GM12865 (cell line): ENCODE measurements at regions not wholly inside any gene's neighbourhood (a gene's known extent, or its start where the extent isn't known, plus 50 kb on each side); places are given as distances from the start of the nearest gene placed in this dataset.

ENCODE experiments used
- DNase-seq: peaks from one replicate; pipeline ENCODE4 v3.0.0; 2010; ENCODE audit warnings: low read depth
- H3K4me3 ChIP-seq: 2 replicates; pipeline ENCODE4 v1.5.1; 2011; ENCODE audit warnings: mild to moderate bottlenecking, low read depth, low read length, control low read depth
- CTCF ChIP-seq: IDR thresholded peaks from 2 replicates; pipeline ENCODE4 v1.5.1; 2011; ENCODE audit warnings: low read length, control low read depth, low read depth, inconsistent platforms; ENCODE audit not compliant: insufficient read depth; ENCODE audit errors: missing control alignments

GRCh38 chr4:13168326-13168725 is 315.8 kb downstream of the RAB28 start:
- TF ChIP-seq CTCF = no peak
- DNase-seq = no peak
- H3K4me3 ChIP-seq = no peak overlapping the region

GRCh38 chr4:13166214-13166613 is 317.9 kb downstream of the RAB28 start:
- TF ChIP-seq CTCF = no peak
- H3K4me3 ChIP-seq = no peak overlapping the region
- no peak for DNase-seq

GRCh38 chr4:13164783-13165331 is 319.3 kb downstream of the RAB28 start:
- TF ChIP-seq CTCF = no peak
- no peak for DNase-seq
- no peak overlapping the region for H3K4me3 ChIP-seq

- no peak for TF ChIP-seq CTCF
- DNase-seq = no peak
- no peak overlapping the region for H3K4me3 ChIP-seq
Measured at GRCh38 chr4:13162886-13163285, 321.3 kb downstream of the RAB28 start.

GRCh38 chr4:13160920-13161319 is 323.2 kb downstream of the RAB28 start:
- no peak for DNase-seq
- no peak for TF ChIP-seq CTCF
- no peak overlapping the region for H3K4me3 ChIP-seq

GRCh38 chr4:13159041-13159620 is 325.0 kb downstream of the RAB28 start:
- no peak overlapping the region for H3K4me3 ChIP-seq
- no peak for TF ChIP-seq CTCF
- DNase-seq = no peak

GRCh38 chr4:13151194-13151593 is 332.9 kb downstream of the RAB28 start:
- TF ChIP-seq CTCF = no peak
- no peak for DNase-seq
- no peak overlapping the region for H3K4me3 ChIP-seq
